ENCODE measurements at regions not wholly inside any gene's neighbourhood (a gene's known extent, or its start where the extent isn't known, plus 50 kb on each side); places are given as distances from the start of the nearest gene placed in this dataset.

GRCh38 chr10:4083509-4084003, 298.5 kb upstream of the KLF6 start:
- no peak for DNase-seq

GRCh38 chr10:4082861-4083260, 297.9 kb upstream of the KLF6 start:
- DNase-seq, result no peak

GRCh38 chr10:4081685-4082111, 296.7 kb upstream of the KLF6 start:
- no peak for DNase-seq

- DNase-seq, result no peak
Observed at GRCh38 chr10:4080225-4080805, 295.3 kb upstream of the KLF6 start.

GRCh38 chr10:4079803-4080202, 294.8 kb upstream of the KLF6 start:
- no peak for DNase-seq

GRCh38 chr10:4077804-4078203, 292.8 kb upstream of the KLF6 start:
- no peak for DNase-seq

- DNase-seq, result no peak
Observed at GRCh38 chr10:4076983-4077382, 292.0 kb upstream of the KLF6 start.

- DNase-seq, result no peak
Observed at GRCh38 chr10:4075443-4075842, 290.4 kb upstream of the KLF6 start.

- no peak for DNase-seq
Observed at GRCh38 chr10:4074545-4075407, 289.8 kb upstream of the KLF6 start.

- no peak for DNase-seq
Observed at GRCh38 chr10:4073912-4074311, 288.9 kb upstream of the KLF6 start.

- no peak for DNase-seq
Observed at GRCh38 chr10:4070921-4071660, 286.1 kb upstream of the KLF6 start.

GRCh38 chr10:4070184-4070583, 285.2 kb upstream of the KLF6 start:
- DNase-seq, result no peak

- DNase-seq, result no peak
Observed at GRCh38 chr10:4069491-4069890, 284.5 kb upstream of the KLF6 start.

GRCh38 chr10:4068629-4069028, 283.6 kb upstream of the KLF6 start:
- no peak for DNase-seq

- DNase-seq, result no peak
Observed at GRCh38 chr10:4067931-4068561, 283.0 kb upstream of the KLF6 start.

- no peak for DNase-seq
Observed at GRCh38 chr10:4067531-4067930, 282.5 kb upstream of the KLF6 start.

GRCh38 chr10:4066581-4067390, 281.8 kb upstream of the KLF6 start:
- DNase-seq, result no peak

- DNase-seq, result no peak
Observed at GRCh38 chr10:4064489-4064888, 279.5 kb upstream of the KLF6 start.

GRCh38 chr10:4063717-4064116, 278.7 kb upstream of the KLF6 start:
- no peak for DNase-seq

GRCh38 chr10:4062751-4063150, 277.7 kb upstream of the KLF6 start:
- DNase-seq, result no peak

- DNase-seq, result no peak
Observed at GRCh38 chr10:4062072-4062471, 277.1 kb upstream of the KLF6 start.

GRCh38 chr10:4061441-4061951, 276.5 kb upstream of the KLF6 start:
- DNase-seq, result no peak

All from NCI-H2171 (cell line).